HG03571 (cell line): ENCODE measurements at regions not wholly inside any gene's neighbourhood (a gene's known extent, or its start where the extent isn't known, plus 50 kb on each side); places are given as distances from the start of the nearest gene placed in this dataset.
"Not testable (repeated sequence)": the region's sequence is repeated elsewhere in the genome, so short reads cannot be mapped to it uniquely, and the experiment has no call there.

Source experiments
- ATAC-seq: cut with Tn5 transposase; IDR thresholded peaks from one replicate; pipeline ENCODE4 v1.9.1; 2021; ENCODE audit not compliant: unreplicated experiment

- ATAC-seq: no peak
Observed at GRCh38 chr3:4218456-4219226, 84.5 kb upstream of the SETMAR start.

GRCh38 chr3:4219227-4219568 lies 84.0 kb upstream of the SETMAR start:
- ATAC-seq: no peak

GRCh38 chr3:4220065-4220464 lies 83.1 kb upstream of the SETMAR start:
- no peak for ATAC-seq

- no peak for ATAC-seq
Observed at GRCh38 chr3:4222574-4223175, 80.5 kb upstream of the SETMAR start.

GRCh38 chr3:4223777-4224176 lies 79.4 kb upstream of the SETMAR start:
- no peak for ATAC-seq

GRCh38 chr3:4224331-4224730 lies 78.8 kb upstream of the SETMAR start:
- ATAC-seq: no peak

- no peak for ATAC-seq
Observed at GRCh38 chr3:4225005-4225471, 78.1 kb upstream of the SETMAR start.

GRCh38 chr3:4228295-4228694 lies 74.9 kb upstream of the SETMAR start:
- no peak for ATAC-seq

- no peak for ATAC-seq
Observed at GRCh38 chr3:4231041-4231440, 72.1 kb upstream of the SETMAR start.

- no peak for ATAC-seq
Observed at GRCh38 chr3:4232798-4233197, 70.4 kb upstream of the SETMAR start.

- ATAC-seq: no peak
Observed at GRCh38 chr3:4233488-4233887, 69.7 kb upstream of the SETMAR start.

- ATAC-seq: no peak
Observed at GRCh38 chr3:4234889-4235288, 68.3 kb upstream of the SETMAR start.

GRCh38 chr3:4235690-4236089 lies 67.5 kb upstream of the SETMAR start:
- no peak for ATAC-seq

GRCh38 chr3:4241595-4242170 lies 61.5 kb upstream of the SETMAR start:
- no peak for ATAC-seq

GRCh38 chr3:4245671-4246070 lies 57.5 kb upstream of the SETMAR start:
- no peak for ATAC-seq

GRCh38 chr3:4247391-4247790 lies 55.8 kb upstream of the SETMAR start:
- ATAC-seq: no peak

- no peak for ATAC-seq
Observed at GRCh38 chr3:4250064-4250463, 53.1 kb upstream of the SETMAR start.

GRCh38 chr3:4251412-4251811 lies 51.8 kb upstream of the SETMAR start:
- no peak for ATAC-seq

- ATAC-seq: not testable (repeated sequence)
Observed at GRCh38 chr3:4253072-4253832, 49.9 kb upstream of the SETMAR start.
